ENCODE measurements at regions not wholly inside any gene's neighbourhood (a gene's known extent, or its start where the extent isn't known, plus 50 kb on each side); places are given as distances from the start of the nearest gene placed in this dataset.
"Not testable (repeated sequence)": the region's sequence is repeated elsewhere in the genome, so short reads cannot be mapped to it uniquely, and the experiment has no call there.

DNA sequence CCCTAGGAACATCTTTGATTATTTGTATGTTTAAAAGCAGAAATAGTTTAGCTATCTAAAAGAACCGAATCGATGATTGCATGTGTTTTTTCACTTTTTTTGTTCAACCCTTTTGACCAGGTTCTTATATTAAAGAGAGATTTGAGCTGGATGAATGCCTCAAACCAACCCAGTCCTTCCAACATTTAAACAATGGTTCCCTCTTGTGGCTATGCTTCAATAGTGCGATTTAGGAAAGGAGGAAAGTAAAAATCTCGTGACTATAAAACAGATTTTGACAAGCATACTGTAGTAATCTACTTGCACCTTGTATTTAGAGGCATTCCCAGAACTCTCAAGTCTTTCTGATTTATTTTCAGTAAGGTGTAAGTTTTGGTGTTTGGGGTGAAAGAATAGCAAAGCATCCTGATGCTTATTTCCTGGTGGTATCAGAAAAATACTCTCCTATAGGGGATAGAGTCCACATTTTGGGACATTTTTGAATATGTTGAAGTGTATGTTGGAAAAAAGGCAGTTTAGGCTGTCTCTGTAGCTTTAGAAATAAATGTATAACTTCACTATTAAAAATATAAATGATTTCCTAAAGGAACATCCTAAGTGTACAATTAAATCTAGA is 159.6 kb upstream of the KCNH8 start:
- DNase-seq (no peak), ATAC-seq (no peak)
- intact Hi-C loops (cut with DNase I): no loop called here
- WGBS (ENCODE audit: insufficient coverage, low coverage, low lambda C conversion rate, missing lambda C conversion rate): 2% methylated on average over 4 of the region's 4 CpGs
- no peak for TF ChIP-seq POLR2A (IDR thresholded peaks at IDR 0.05)
- TF ChIP-seq, protein P1, sequence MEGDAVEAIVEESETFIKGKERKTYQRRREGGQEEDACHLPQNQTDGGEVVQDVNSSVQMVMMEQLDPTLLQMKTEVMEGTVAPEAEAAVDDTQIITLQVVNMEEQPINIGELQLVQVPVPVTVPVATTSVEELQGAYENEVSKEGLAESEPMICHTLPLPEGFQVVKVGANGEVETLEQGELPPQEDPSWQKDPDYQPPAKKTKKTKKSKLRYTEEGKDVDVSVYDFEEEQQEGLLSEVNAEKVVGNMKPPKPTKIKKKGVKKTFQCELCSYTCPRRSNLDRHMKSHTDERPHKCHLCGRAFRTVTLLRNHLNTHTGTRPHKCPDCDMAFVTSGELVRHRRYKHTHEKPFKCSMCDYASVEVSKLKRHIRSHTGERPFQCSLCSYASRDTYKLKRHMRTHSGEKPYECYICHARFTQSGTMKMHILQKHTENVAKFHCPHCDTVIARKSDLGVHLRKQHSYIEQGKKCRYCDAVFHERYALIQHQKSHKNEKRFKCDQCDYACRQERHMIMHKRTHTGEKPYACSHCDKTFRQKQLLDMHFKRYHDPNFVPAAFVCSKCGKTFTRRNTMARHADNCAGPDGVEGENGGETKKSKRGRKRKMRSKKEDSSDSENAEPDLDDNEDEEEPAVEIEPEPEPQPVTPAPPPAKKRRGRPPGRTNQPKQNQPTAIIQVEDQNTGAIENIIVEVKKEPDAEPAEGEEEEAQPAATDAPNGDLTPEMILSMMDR (IDR thresholded peaks at IDR 0.05): peak in 3 of 4 donors; percentile 28 to 39 (median 32)
- Histone ChIP-seq H3K9me3 (no peaks in the 10 kb centered on the region), H3K4me3 (no peak overlapping the region), H3K4me1 (no peaks in the 10 kb centered on the region), H3K27ac (no peak overlapping the region), H3K27me3 (no peaks in the 10 kb centered on the region), H3K36me3 (no peaks in the 10 kb centered on the region)

- no peaks in the 10 kb centered on the region for H3K9me3 ChIP-seq
- no peaks in the 10 kb centered on the region for H3K36me3 ChIP-seq
- no peak for ATAC-seq
- no peaks in the 10 kb centered on the region for H3K4me1 ChIP-seq
- no peak overlapping the region for H3K4me3 ChIP-seq
- 50% methylated on average over 8 of the region's 8 CpGs for WGBS (ENCODE audit: insufficient coverage, low coverage, low lambda C conversion rate, missing lambda C conversion rate)
- no peak for DNase-seq
- intact Hi-C loops (cut with DNase I): no loop called here
- no peaks in the 10 kb centered on the region for H3K27me3 ChIP-seq
- TF ChIP-seq, protein P1 (IDR thresholded peaks at IDR 0.05): no peak
- no peak for TF ChIP-seq POLR2A (IDR thresholded peaks at IDR 0.05)
- no peak overlapping the region for H3K27ac ChIP-seq
Observed at GRCh38 chr3:18987862-18988447, 160.4 kb upstream of the KCNH8 start.

DNA sequence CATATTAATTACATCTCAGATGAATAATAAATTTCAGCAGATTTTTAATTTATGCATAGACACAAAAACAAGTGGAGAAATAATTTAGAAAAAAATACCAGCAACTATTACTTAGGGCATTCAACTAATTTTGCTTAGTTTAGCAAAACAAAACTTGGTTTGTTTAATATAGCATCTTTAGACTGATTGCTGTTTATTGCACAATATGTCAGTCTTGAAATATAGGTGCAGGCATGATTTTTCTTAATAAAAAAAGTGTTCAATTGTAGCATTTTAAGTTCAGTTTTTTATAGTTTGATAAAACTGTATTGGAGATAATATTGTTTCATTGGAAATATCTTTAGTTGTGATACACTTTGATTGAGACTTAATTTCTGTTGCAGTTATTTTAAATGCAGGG is 161.2 kb upstream of the KCNH8 start:
- Histone ChIP-seq H3K4me1 (no peaks in the 10 kb centered on the region), H3K36me3 (no peaks in the 10 kb centered on the region), H3K9me3 (no peaks in the 10 kb centered on the region), H3K4me3 (no peak overlapping the region), H3K27ac (no peak overlapping the region), H3K27me3 (no peaks in the 10 kb centered on the region)
- intact Hi-C loops (cut with DNase I): no loop called here
- no peak for DNase-seq
- TF ChIP-seq, protein P1 (IDR thresholded peaks at IDR 0.05): no peak
- TF ChIP-seq POLR2A (IDR thresholded peaks at IDR 0.05): no peak
- ATAC-seq: no peak

GRCh38 chr3:18982920-18983319 is 165.4 kb upstream of the KCNH8 start:
- ATAC-seq (no peak), DNase-seq (no peak)
- Histone ChIP-seq H3K27ac (no peak overlapping the region), H3K4me3 (no peak overlapping the region), H3K4me1 (no peaks in the 10 kb centered on the region), H3K27me3 (no peaks in the 10 kb centered on the region), H3K36me3 (no peaks in the 10 kb centered on the region), H3K9me3 (no peaks in the 10 kb centered on the region)
- WGBS (ENCODE audit: insufficient coverage, low coverage, low lambda C conversion rate, missing lambda C conversion rate): 0% methylated on average over 1 of the region's 2 CpGs
- TF ChIP-seq, protein P1 (IDR thresholded peaks at IDR 0.05): no peak
- TF ChIP-seq POLR2A (IDR thresholded peaks at IDR 0.05): no peak
- intact Hi-C loops (cut with DNase I): no loop called here

- H3K27ac ChIP-seq; intact Hi-C loops (cut with DNase I); H3K27me3 ChIP-seq; H3K4me1 ChIP-seq; H3K4me3 ChIP-seq; H3K9me3 ChIP-seq; H3K36me3 ChIP-seq; ATAC-seq: not testable (repeated sequence)
- WGBS (ENCODE audit: insufficient coverage, low coverage, low lambda C conversion rate, missing lambda C conversion rate): 67% methylated on average over 1 of the region's 17 CpGs
- DNase-seq: peak in 1 of 3 donors; percentile 40
Observed at GRCh38 chr3:18976102-18976501, 172.2 kb upstream of the KCNH8 start.

Measured in right lobe of liver (tissue), 6 donors.